ENCODE measurements at regions not wholly inside any gene's neighbourhood (a gene's known extent, or its start where the extent isn't known, plus 50 kb on each side); places are given as distances from the start of the nearest gene placed in this dataset.

- no peak for TF ChIP-seq USF1 (CRISPR knock-in tag; IDR thresholded peaks at IDR 0.05)
These were observed 74.6 kb upstream of the BNC1 start (continued) for GRCh38 chr15:83358972-83359564.

- no peaks in the 10 kb centered on the region for H3K9me3 Mint-ChIP-seq
- CTCF ChIA-PET: interaction anchor here (0.7 to 1.0 kb wide), 2 partner anchors 92 to 154 kb away, joined by 3 read pairs; no protein-coding TSS in a partner anchor
- ATAC-seq (no peak), DNase-seq (ENCODE audit: low spot score) (no peak)
- TF ChIP-seq NFYB (CRISPR knock-in tag; conservative IDR thresholded peaks at IDR 0.05; ENCODE audit: low read depth): no peak
- TF ChIP-seq ZNF138 (CRISPR knock-in tag; conservative IDR thresholded peaks at IDR 0.05): no peak
- TF ChIP-seq CBFB (CRISPR knock-in tag; IDR thresholded peaks at IDR 0.05; ENCODE audit: low read depth): no peak
- no peak for TF ChIP-seq NR1H2 (CRISPR knock-in tag; IDR thresholded peaks at IDR 0.05)
- TF ChIP-seq PRRX2 (CRISPR knock-in tag; IDR thresholded peaks at IDR 0.05): no peak
- TF ChIP-seq STAT6 (CRISPR knock-in tag; conservative IDR thresholded peaks at IDR 0.05; ENCODE audit: low read depth): no peak
- no peak overlapping the region for H3K4me3 Mint-ChIP-seq
- H3K36me3 Mint-ChIP-seq: no peaks in the 10 kb centered on the region
- no peak overlapping the region for H3K27ac Mint-ChIP-seq
- peaks cover 18% of the 10 kb centered on the region for H3K4me1 Mint-ChIP-seq
- POLR2A ChIA-PET: no interaction called here
- H3K27me3 Mint-ChIP-seq (ENCODE audit: low read depth): peaks cover 29% of the 10 kb centered on the region
These were observed 78.2 kb upstream of the BNC1 start for GRCh38 chr15:83362706-83363105.

- Mint-ChIP-seq H3K36me3 (no peaks in the 10 kb centered on the region), H3K27ac (no peak overlapping the region), H3K4me3 (no peak overlapping the region), H3K4me1 (peaks cover 18% of the 10 kb centered on the region), H3K9me3 (no peaks in the 10 kb centered on the region), H3K27me3 (ENCODE audit: low read depth) (peaks cover 29% of the 10 kb centered on the region)
- POLR2A ChIA-PET: no interaction called here
- CTCF ChIA-PET: interaction anchor here (4.4 kb wide), 1 partner anchor 116 kb away, joined by 28 read pairs; no protein-coding TSS in a partner anchor
- no peak for TF ChIP-seq ERG (CRISPR knock-in tag; IDR thresholded peaks at IDR 0.05)
- no peak for TF ChIP-seq TEAD1 (CRISPR knock-in tag; IDR thresholded peaks at IDR 0.05)
- TF ChIP-seq ATF3 (CRISPR knock-in tag; conservative IDR thresholded peaks at IDR 0.05): no peak
- ATAC-seq (no peak), DNase-seq (ENCODE audit: low spot score) (no peak)
These were observed 80.0 kb upstream of the BNC1 start for GRCh38 chr15:83364501-83364900.

- H3K27me3 Mint-ChIP-seq (ENCODE audit: low read depth): peaks cover 29% of the 10 kb centered on the region
- ChIA-PET POLR2A (no interaction called here), CTCF (interaction anchor here (0.8 to 4.4 kb wide), 3 partner anchors 66 to 200 kb away, joined by 3 to 28 read pairs (median 3); no protein-coding TSS in a partner anchor)
- peak overlapping the region; percentile 75 for H3K4me3 Mint-ChIP-seq
- H3K4me1 Mint-ChIP-seq: peaks cover 18% of the 10 kb centered on the region
- H3K9me3 Mint-ChIP-seq: no peaks in the 10 kb centered on the region
- no peak for TF ChIP-seq ERG (CRISPR knock-in tag; IDR thresholded peaks at IDR 0.05)
- no peak for TF ChIP-seq ZNF232 (CRISPR knock-in tag; IDR thresholded peaks at IDR 0.05)
- TF ChIP-seq TEAD4 (CRISPR knock-in tag; IDR thresholded peaks at IDR 0.05): no peak
- no peak for TF ChIP-seq ZNF138 (CRISPR knock-in tag; conservative IDR thresholded peaks at IDR 0.05)
- no peak for TF ChIP-seq TEAD1 (CRISPR knock-in tag; IDR thresholded peaks at IDR 0.05)
- TF ChIP-seq ATF6 (CRISPR knock-in tag; IDR thresholded peaks at IDR 0.05): no peak
- no peak for TF ChIP-seq KAT7 (CRISPR knock-in tag; IDR thresholded peaks at IDR 0.05; ENCODE audit: borderline replicate concordance)
- no peak for TF ChIP-seq ZNF425 (CRISPR knock-in tag; conservative IDR thresholded peaks at IDR 0.05)
- TF ChIP-seq CTCF (IDR thresholded peaks at IDR 0.05): no peak
- H3K36me3 Mint-ChIP-seq: no peaks in the 10 kb centered on the region
- ATAC-seq (peak; percentile 90), DNase-seq (ENCODE audit: low spot score) (peak; percentile 67)
- H3K27ac Mint-ChIP-seq: no peak overlapping the region
These were observed 81.0 kb upstream of the BNC1 start for GRCh38 chr15:83365370-83365938.

Data from WTC11 (cell line).